ENCODE measurements at regions not wholly inside any gene's neighbourhood (a gene's known extent, or its start where the extent isn't known, plus 50 kb on each side); places are given as distances from the start of the nearest gene placed in this dataset.

DNA sequence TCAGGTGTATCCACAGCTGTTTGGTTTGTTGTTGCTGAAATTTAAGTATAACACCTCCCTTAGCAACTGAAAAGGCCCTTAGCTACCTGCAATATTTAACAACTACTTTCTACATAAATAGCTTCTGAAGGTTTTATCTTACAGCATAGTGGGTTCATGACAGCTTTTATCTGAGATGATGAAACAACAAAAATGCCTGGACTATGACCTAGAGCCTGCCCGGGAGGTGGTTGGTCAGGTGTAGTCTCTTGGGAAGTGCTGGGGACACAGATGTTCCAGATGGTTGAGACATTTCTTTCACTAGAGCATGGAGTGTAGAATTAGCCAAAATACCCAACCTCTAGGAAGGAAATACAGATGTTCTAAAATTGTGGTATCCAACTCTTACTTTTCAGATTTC, 705.4 kb downstream of the MAFB start:
- no peak overlapping the region for H3K27ac ChIP-seq
- no peak for ATAC-seq
- H3K4me1 ChIP-seq = peaks cover 16 to 31% (median 16%) of the 10 kb centered on the region in 3 donors
- TF ChIP-seq CTCF (IDR thresholded peaks at IDR 0.05) = no peak
- TF ChIP-seq POLR2AphosphoS5 (IDR thresholded peaks at IDR 0.05) = no peak
- no peak for TF ChIP-seq EP300 (IDR thresholded peaks at IDR 0.05)
- TF ChIP-seq POLR2A (IDR thresholded peaks at IDR 0.05) = no peak
- H3K36me3 ChIP-seq = no peaks in the 10 kb centered on the region
- H3K9me3 ChIP-seq = no peaks in the 10 kb centered on the region
- WGBS, 2 donors (ENCODE audit: low coverage in 1 of 2) = 50 to 83% methylated on average over 1 of the region's 1 CpG
- H3K27me3 ChIP-seq = no peaks in the 10 kb centered on the region
- no peak overlapping the region for H3K4me3 ChIP-seq

DNA sequence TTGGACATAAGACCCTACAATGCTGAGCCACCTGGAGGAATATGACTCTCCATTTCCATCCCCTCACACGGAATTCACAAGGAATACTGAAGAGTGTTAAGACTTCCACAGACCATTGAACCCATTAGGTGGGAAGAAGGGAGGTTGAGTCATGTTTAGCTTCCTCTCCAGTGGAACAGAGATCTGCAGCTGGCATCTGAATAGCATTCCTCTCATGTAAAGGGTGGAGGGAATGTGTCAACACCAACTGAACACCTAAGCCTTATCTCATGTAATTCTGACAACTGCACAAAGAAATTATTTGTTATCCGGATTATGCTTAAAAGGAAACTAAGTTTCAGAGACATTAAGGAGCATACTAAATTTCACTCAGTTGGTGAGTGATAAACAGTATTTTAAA, 705.9 kb downstream of the MAFB start:
- no peak for TF ChIP-seq POLR2A (IDR thresholded peaks at IDR 0.05)
- no peak for TF ChIP-seq POLR2AphosphoS5 (IDR thresholded peaks at IDR 0.05)
- TF ChIP-seq CTCF (IDR thresholded peaks at IDR 0.05) = no peak
- Histone ChIP-seq H3K27ac (no peak overlapping the region), H3K9me3 (no peaks in the 10 kb centered on the region), H3K4me1 (peaks cover 16 to 31% (median 16%) of the 10 kb centered on the region in 3 donors), H3K27me3 (no peaks in the 10 kb centered on the region), H3K4me3 (no peak overlapping the region), H3K36me3 (no peaks in the 10 kb centered on the region)
- WGBS, 2 donors (ENCODE audit: low coverage in 1 of 2) = 63 to 85% methylated on average over 2 of the region's 2 CpGs
- ATAC-seq = no peak

DNA sequence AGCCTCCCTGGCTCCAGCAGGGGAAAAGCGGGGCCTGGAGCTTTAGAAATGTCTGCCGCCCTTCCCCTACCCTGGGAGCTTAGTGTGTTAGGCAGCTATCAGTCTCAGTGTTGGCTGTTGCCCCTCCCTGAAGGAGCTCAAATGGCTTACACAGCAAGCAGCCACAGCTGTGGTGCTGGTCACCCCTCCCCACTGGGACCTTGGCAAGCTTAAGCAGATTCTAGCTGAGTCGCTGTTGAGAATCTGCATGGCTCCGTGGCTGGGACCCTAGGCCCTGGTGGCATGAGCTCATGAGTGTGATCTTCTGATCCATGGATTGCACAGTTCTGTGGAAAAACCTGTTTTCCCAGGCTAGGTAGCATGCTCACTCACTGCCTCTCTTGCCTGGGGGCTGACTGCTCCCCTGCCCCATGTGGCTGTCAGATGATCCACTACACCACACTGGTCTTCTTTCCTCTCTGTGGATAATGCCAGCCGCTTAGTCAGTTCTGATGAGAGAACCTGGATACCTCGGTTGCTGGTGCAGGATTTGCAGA, 714.0 kb downstream of the MAFB start:
- Histone ChIP-seq H3K36me3 (no peaks in the 10 kb centered on the region), H3K27ac (no peak overlapping the region), H3K4me3 (no peak overlapping the region), H3K27me3 (no peaks in the 10 kb centered on the region), H3K9me3 (peaks cover 0 to 9% (median 0%) of the 10 kb centered on the region in 3 donors), H3K4me1 (no peaks in the 10 kb centered on the region)
- ATAC-seq = no peak
- TF ChIP-seq POLR2AphosphoS5 (IDR thresholded peaks at IDR 0.05) = no peak
- TF ChIP-seq CTCF (IDR thresholded peaks at IDR 0.05) = no peak
- no peak for TF ChIP-seq EP300 (IDR thresholded peaks at IDR 0.05)
- TF ChIP-seq POLR2A (IDR thresholded peaks at IDR 0.05) = no peak
- WGBS, 2 donors (ENCODE audit: low coverage in 1 of 2) = 88% methylated on average over 2 of the region's 6 CpGs; no CpG with 5 or more reads in 1 of the 2 donors

DNA sequence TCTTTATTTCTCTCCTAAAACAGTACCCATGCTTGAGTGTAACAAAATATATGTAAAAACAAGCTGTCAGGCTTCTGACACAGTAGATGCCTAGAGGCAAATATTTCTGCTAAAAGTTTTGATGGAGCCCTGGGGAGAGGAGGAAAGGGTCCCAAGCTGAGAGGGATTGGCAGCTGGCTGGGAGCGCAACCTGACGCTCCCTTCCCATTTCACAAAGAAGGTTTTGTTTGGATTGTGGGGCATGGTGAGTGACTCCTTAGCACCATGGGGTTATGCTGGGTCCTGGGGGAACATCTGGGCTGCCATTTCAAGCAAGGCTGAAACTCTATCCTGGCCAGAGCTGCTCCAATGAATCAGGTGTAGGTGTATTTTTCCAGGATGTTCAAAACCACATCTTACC, 720.5 kb downstream of the MAFB start:
- WGBS, 2 donors (ENCODE audit: low coverage in 1 of 2) = 85% methylated on average over 2 of the region's 2 CpGs; no CpG with 5 or more reads in 1 of the 2 donors
- TF ChIP-seq CTCF (IDR thresholded peaks at IDR 0.05) = no peak
- TF ChIP-seq POLR2AphosphoS5 (IDR thresholded peaks at IDR 0.05) = no peak
- TF ChIP-seq EP300 (IDR thresholded peaks at IDR 0.05) = no peak
- no peak overlapping the region for H3K27ac ChIP-seq
- no peaks in the 10 kb centered on the region for H3K27me3 ChIP-seq
- no peaks in the 10 kb centered on the region for H3K4me1 ChIP-seq
- no peaks in the 10 kb centered on the region for H3K36me3 ChIP-seq
- peaks cover 0 to 12% (median 0%) of the 10 kb centered on the region in 3 donors for H3K9me3 ChIP-seq
- H3K4me3 ChIP-seq = no peak overlapping the region
- no peak for ATAC-seq

DNA sequence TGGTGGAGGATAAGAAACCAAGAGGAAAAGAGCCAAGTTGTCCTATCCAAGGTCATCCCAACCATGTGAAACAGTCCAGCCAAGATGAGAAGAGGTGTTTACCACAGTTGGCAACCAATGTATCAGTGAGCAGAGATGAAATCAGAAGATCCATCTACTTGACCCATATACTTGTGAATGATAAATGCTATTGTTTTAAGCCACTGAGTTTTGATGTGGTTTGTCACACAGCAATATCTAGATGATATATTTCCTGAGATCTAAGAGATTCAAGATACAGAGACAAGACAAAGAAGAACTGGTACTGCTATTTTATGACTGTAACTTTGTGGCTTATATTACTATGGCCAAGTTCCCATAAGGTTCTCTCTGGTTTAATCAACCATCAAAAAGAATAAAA, 721.2 kb downstream of the MAFB start:
- TF ChIP-seq EP300 (IDR thresholded peaks at IDR 0.05) (no peak), CTCF (IDR thresholded peaks at IDR 0.05) (no peak), POLR2AphosphoS5 (IDR thresholded peaks at IDR 0.05) (no peak), POLR2A (IDR thresholded peaks at IDR 0.05) (no peak)
- Histone ChIP-seq H3K27ac (no peak overlapping the region), H3K36me3 (no peaks in the 10 kb centered on the region), H3K4me1 (no peaks in the 10 kb centered on the region), H3K9me3 (peaks cover 0 to 12% (median 0%) of the 10 kb centered on the region in 3 donors), H3K4me3 (no peak overlapping the region), H3K27me3 (no peaks in the 10 kb centered on the region)
- ATAC-seq = no peak
